Choroid plexus epithelial cell (primary cell): ENCODE measurements at regions not wholly inside any gene's neighbourhood (a gene's known extent, or its start where the extent isn't known, plus 50 kb on each side); places are given as distances from the start of the nearest gene placed in this dataset.

Source experiments
- DNase-seq: peaks from one replicate; pipeline ENCODE4 v3.0.0-alpha.2; 2010; ENCODE audit warnings: low read depth
- H3K4me3 ChIP-seq: 2 replicates; pipeline ENCODE4 v1.5.1; 2011; ENCODE audit warnings: low read depth, mild to moderate bottlenecking, control low read depth, low read length, moderate library complexity
- CTCF ChIP-seq: conservative IDR thresholded peaks from 2 replicates; pipeline ENCODE4 v1.5.1; 2011; ENCODE audit warnings: low read depth, mild to moderate bottlenecking, control low read depth, inconsistent platforms, low read length, moderate library complexity

- DNase-seq, result no peak
- no peak overlapping the region for H3K4me3 ChIP-seq
- no peak for TF ChIP-seq CTCF
Measured at GRCh38 chr15:92291900-92292299, 101.8 kb upstream of the ST8SIA2 start.

GRCh38 chr15:92294759-92295158, 98.9 kb upstream of the ST8SIA2 start:
- DNase-seq, result no peak
- no peak for TF ChIP-seq CTCF
- no peak overlapping the region for H3K4me3 ChIP-seq

- no peak for TF ChIP-seq CTCF
- H3K4me3 ChIP-seq, result no peak overlapping the region
- no peak for DNase-seq
Measured at GRCh38 chr15:92304223-92304975, 89.3 kb upstream of the ST8SIA2 start.

GRCh38 chr15:92305343-92305742, 88.3 kb upstream of the ST8SIA2 start:
- DNase-seq, result no peak
- no peak for TF ChIP-seq CTCF
- H3K4me3 ChIP-seq, result no peak overlapping the region

- no peak for TF ChIP-seq CTCF
- no peak overlapping the region for H3K4me3 ChIP-seq
- no peak for DNase-seq
Measured at GRCh38 chr15:92306663-92307062, 87.0 kb upstream of the ST8SIA2 start.

GRCh38 chr15:92315144-92315543, 78.5 kb upstream of the ST8SIA2 start:
- TF ChIP-seq CTCF, result no peak
- DNase-seq, result no peak

GRCh38 chr15:92315595-92316211, 78.0 kb upstream of the ST8SIA2 start:
- H3K4me3 ChIP-seq, result no peak overlapping the region
- TF ChIP-seq CTCF, result no peak
- DNase-seq, result no peak

More at GRCh38 chr15:92315144-92315543, 78.5 kb upstream of the ST8SIA2 start:
- H3K4me3 ChIP-seq, result no peak overlapping the region
